Small intestine (tissue), 7 donors: ENCODE measurements at regions not wholly inside any gene's neighbourhood (a gene's known extent, or its start where the extent isn't known, plus 50 kb on each side); places are given as distances from the start of the nearest gene placed in this dataset.

ENCODE experiments used
- DNase-seq, 2 donors: peaks; one replicate each; pipeline versions ENCODE4 v3.0.0 to v3.0.0-alpha.2; 2013
- FAIRE-seq: peaks from 2 replicates; lab custom pipeline; 2012; peaks lifted over from hg19 to GRCh38; lab: Jason Lieb, UNC
- H3K27ac ChIP-seq, 3 donors: one replicate each; pipeline ENCODE4 v1.5.1; 2013; ENCODE audit warnings: low read length in 2 of 3, mild to moderate bottlenecking in 2 of 3, control low read depth in 1 of 3, inconsistent platforms in 1 of 3, low read depth in 1 of 3, moderate library complexity in 1 of 3
- H3K27me3 ChIP-seq, 3 donors: one replicate each; pipeline ENCODE4 v1.6.1; 2013; ENCODE audit warnings: low read length in 3 of 3, inconsistent platforms in 1 of 3; ENCODE audit not compliant: control insufficient read depth in 3 of 3, insufficient read depth in 3 of 3
- H3K36me3 ChIP-seq, 3 donors: one replicate each; pipeline ENCODE4 v1.6.1; 2013; ENCODE audit warnings: low read length in 3 of 3, inconsistent platforms in 1 of 3, low read depth in 1 of 3, mild to moderate bottlenecking in 1 of 3, moderate library complexity in 1 of 3; ENCODE audit not compliant: control insufficient read depth in 3 of 3, insufficient read depth in 2 of 3
- H3K4me1 ChIP-seq, 3 donors: one replicate each; pipeline ENCODE4 v1.6.1; 2013; ENCODE audit warnings: low read length in 2 of 3, inconsistent platforms in 1 of 3, low read depth in 1 of 3, mild to moderate bottlenecking in 1 of 3, moderate library complexity in 1 of 3; ENCODE audit not compliant: control insufficient read depth in 3 of 3, insufficient read depth in 2 of 3
- H3K4me3 ChIP-seq, 3 donors: one replicate each; pipeline ENCODE4 v1.5.1; 2013; ENCODE audit warnings: low read length in 3 of 3, control low read depth in 1 of 3, inconsistent platforms in 1 of 3, low read depth in 1 of 3, mild to moderate bottlenecking in 1 of 3, moderate library complexity in 1 of 3
- H3K9me3 ChIP-seq, 2 donors: one replicate each; pipeline ENCODE4 v1.6.1; 2013; ENCODE audit warnings: low read depth in 1 of 2, low read length in 1 of 2; ENCODE audit not compliant: control insufficient read depth in 2 of 2, insufficient read depth in 1 of 2
- WGBS, 3 donors: extraction: QIAGEN DNeasy Blood & Tissue Kit; methylation state at CpG; one replicate each; pipeline ENCODE4 v1.1.7; 2013; 5-methylcytosine and 5-hydroxymethylcytosine counted together
- donor health status: healthy with polysubstance abuse.
- donor health status: control.
- donor health status: control.
- donor health status: Bipolar disorder and iron deficiency.
- donor health status: healthy.

DNA sequence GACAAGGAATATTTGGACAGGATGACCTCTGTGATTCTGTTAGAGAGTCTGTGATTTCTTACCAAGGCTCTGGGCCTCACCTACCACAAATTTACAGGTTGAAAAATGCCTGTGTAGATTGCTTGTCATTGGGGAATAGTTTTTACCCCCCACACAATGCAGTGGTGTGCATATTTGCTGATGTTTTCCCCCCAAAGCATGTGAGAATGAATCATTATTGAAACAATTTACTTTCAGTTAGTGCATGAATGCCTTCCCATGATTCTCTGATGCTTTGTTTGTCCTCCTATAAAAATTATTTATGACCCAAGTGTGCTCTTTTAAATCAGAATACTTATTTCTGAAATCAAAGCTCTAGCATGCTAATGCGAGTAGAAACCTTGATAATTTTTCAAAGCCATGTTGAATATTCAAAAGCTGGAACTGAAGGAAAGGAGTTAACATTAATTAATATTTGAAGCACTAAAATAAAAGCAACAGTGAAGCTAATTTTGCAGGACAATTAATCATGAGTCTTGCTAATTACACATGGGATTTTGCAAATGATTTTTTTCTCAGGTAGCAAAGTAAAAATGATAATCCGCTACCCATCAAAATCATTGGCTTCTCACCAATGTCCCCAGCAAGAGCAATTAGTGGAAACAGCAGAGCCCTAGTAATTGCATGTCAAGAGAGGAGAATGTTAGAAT lies 361.2 kb upstream of the HNRNPA3 start:
- no peak for FAIRE-seq
- no peak for DNase-seq
- 87 to 90% (median 88%) methylated on average over 2 of the region's 2 CpGs for WGBS, 3 donors
- H3K9me3 ChIP-seq: no peaks in the 10 kb centered on the region
- H3K27ac ChIP-seq: no peak overlapping the region
- H3K4me1 ChIP-seq: peaks cover 0 to 8% (median 6%) of the 10 kb centered on the region in 3 donors
- peaks cover 0 to 6% (median 0%) of the 10 kb centered on the region in 3 donors for H3K27me3 ChIP-seq
- no peak overlapping the region for H3K4me3 ChIP-seq
- no peaks in the 10 kb centered on the region for H3K36me3 ChIP-seq

DNA sequence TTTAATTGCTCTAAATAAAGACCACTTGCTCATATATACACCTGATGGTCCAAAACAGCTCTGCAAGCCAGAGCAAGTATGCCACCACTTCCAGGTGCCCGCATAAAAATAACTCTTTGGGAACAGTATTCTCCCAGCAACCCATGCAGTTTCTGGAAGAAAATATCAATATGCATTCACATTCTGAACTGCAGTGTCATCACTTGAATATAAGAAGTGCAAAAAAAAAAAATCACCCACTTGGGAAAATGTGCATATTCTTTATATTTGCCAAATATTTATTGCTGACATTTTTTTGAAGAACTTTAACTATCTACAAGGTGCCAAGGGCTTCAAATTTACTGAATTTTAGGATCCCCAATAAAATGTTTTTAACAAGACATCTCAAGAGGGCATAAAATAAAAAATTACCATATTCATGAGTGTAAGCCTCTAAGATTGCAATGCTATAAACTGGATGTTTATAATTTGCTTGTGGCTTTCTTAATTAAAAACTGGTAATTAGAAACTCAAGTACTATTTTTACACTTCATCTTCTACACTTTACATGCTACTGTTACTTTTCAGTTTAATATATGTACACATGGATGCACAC lies 360.6 kb upstream of the HNRNPA3 start:
- 91 to 100% (median 100%) methylated on average over 1 of the region's 1 CpG for WGBS, 3 donors
- H3K36me3 ChIP-seq: no peaks in the 10 kb centered on the region
- no peak overlapping the region for H3K27ac ChIP-seq
- H3K27me3 ChIP-seq: peaks cover 0 to 6% (median 0%) of the 10 kb centered on the region in 3 donors
- H3K4me1 ChIP-seq: peaks cover 0 to 8% (median 6%) of the 10 kb centered on the region in 3 donors
- DNase-seq: no peak
- H3K9me3 ChIP-seq: no peaks in the 10 kb centered on the region
- no peak overlapping the region for H3K4me3 ChIP-seq
- no peak for FAIRE-seq

- Histone ChIP-seq H3K36me3 (no peaks in the 10 kb centered on the region), H3K9me3 (no peaks in the 10 kb centered on the region), H3K27me3 (peaks cover 0 to 6% (median 0%) of the 10 kb centered on the region in 3 donors), H3K4me1 (peaks cover 0 to 8% (median 6%) of the 10 kb centered on the region in 3 donors), H3K27ac (no peak overlapping the region), H3K4me3 (no peak overlapping the region)
- WGBS, 3 donors: 28 to 41% (median 31%) methylated on average over 3 of the region's 3 CpGs
- DNase-seq (peak in 1 of 2 donors; percentile 59), FAIRE-seq (no peak)
Measured at GRCh38 chr2:176852667-176853066, 359.9 kb upstream of the HNRNPA3 start.

- Histone ChIP-seq H3K4me1 (peaks cover 0 to 8% (median 6%) of the 10 kb centered on the region in 3 donors), H3K9me3 (no peaks in the 10 kb centered on the region), H3K36me3 (no peaks in the 10 kb centered on the region), H3K4me3 (no peak overlapping the region), H3K27me3 (peaks cover 0 to 6% (median 0%) of the 10 kb centered on the region in 3 donors), H3K27ac (peak overlapping the region in 1 of 3 donors; percentile 26)
- 9 to 49% (median 39%) methylated on average over 1 of the region's 1 CpG for WGBS, 3 donors
- DNase-seq: peak; percentile 21 to 85
- FAIRE-seq: no peak
Measured at GRCh38 chr2:176854062-176854461, 358.5 kb upstream of the HNRNPA3 start.

DNA sequence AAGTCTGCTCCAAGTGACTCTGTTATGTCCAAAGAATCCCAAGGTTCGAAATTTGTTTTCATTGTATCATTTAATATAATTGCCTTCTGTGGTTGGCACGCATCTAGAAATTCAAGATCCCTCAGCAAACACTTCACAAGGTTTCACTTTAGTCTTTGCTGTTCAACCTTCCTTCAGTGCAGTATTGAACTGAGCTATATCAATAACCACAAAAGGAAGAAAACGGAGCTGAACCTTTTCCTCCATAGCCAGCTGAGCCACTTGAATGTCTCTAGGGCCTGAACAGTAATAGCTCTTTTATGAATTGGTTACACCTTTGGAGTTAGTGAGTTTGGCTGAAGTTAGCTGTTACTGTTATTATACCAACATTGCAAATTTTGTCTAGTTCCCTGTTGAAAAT lies 357.7 kb upstream of the HNRNPA3 start:
- H3K27me3 ChIP-seq: peaks cover 0 to 3% (median 0%) of the 10 kb centered on the region in 3 donors
- no peak overlapping the region for H3K27ac ChIP-seq
- WGBS, 3 donors: 36 to 61% (median 47%) methylated on average over 3 of the region's 3 CpGs
- H3K36me3 ChIP-seq: no peaks in the 10 kb centered on the region
- FAIRE-seq (no peak), DNase-seq (no peak)
- peaks cover 0 to 8% (median 6%) of the 10 kb centered on the region in 3 donors for H3K4me1 ChIP-seq
- H3K9me3 ChIP-seq: no peaks in the 10 kb centered on the region
- no peak overlapping the region for H3K4me3 ChIP-seq

DNA sequence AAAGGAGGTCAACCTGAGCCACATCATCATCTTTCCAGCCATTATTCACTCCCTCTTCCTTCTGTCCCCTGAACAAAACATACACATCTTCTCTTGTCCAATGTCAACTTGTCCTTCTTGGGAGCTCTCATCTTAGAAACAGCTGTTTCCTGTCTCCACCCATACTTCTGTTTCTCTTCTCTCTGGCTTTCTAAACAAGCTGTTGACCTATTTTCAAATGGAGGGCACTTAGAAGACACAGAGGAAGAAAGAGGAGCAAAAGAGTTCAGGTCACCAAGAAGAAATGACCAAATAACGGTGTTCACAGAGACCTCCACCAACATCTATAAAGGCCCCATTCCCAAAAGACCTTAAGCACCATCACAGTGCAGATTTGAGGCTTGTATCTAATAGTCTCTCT lies 355.9 kb upstream of the HNRNPA3 start:
- no peak overlapping the region for H3K4me3 ChIP-seq
- no peak for FAIRE-seq
- peaks cover 0 to 7% (median 6%) of the 10 kb centered on the region in 3 donors for H3K4me1 ChIP-seq
- no peaks in the 10 kb centered on the region for H3K36me3 ChIP-seq
- H3K27me3 ChIP-seq: no peaks in the 10 kb centered on the region
- no peak for DNase-seq
- H3K9me3 ChIP-seq: no peaks in the 10 kb centered on the region
- WGBS, 3 donors: 56 to 94% (median 86%) methylated on average over 1 of the region's 1 CpG
- H3K27ac ChIP-seq: no peak overlapping the region

- Histone ChIP-seq H3K27me3 (no peaks in the 10 kb centered on the region), H3K9me3 (no peaks in the 10 kb centered on the region), H3K4me3 (no peak overlapping the region), H3K27ac (no peak overlapping the region), H3K36me3 (no peaks in the 10 kb centered on the region), H3K4me1 (no peaks in the 10 kb centered on the region)
- FAIRE-seq: no peak
- no peak for DNase-seq
- 8 to 18% (median 16%) methylated on average over 2 of the region's 2 CpGs for WGBS, 3 donors
Measured at GRCh38 chr2:176865336-176865735, 347.3 kb upstream of the HNRNPA3 start.

DNA sequence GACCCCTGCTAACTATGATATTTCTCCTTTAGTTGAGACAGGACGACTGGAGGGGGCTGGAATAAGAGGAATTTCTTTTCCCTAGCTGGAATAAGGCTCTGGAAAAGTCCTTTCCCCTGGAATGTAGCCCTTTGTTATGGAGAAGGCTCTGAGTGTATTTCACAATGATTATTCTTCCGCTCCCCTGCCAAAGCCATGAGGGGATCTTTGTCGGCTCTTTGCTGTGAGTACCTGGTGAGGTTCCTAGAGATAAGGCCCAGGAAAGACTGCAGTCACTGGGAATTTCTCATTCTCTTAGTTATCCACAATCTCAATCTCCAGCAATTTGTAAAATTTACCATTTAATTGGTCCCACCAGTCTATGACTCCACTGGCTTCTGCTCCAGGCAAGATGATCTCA lies 340.2 kb upstream of the HNRNPA3 start:
- Histone ChIP-seq H3K27ac (no peak overlapping the region), H3K9me3 (peaks cover 0 to 2% of the 10 kb centered on the region in 2 donors), H3K27me3 (no peaks in the 10 kb centered on the region), H3K4me1 (no peaks in the 10 kb centered on the region), H3K36me3 (no peaks in the 10 kb centered on the region), H3K4me3 (no peak overlapping the region)
- DNase-seq (no peak), FAIRE-seq (no peak)
- WGBS, 3 donors: 69 to 76% (median 71%) methylated on average over 3 of the region's 3 CpGs
